GM12891 (cell line): ENCODE measurements at regions not wholly inside any gene's neighbourhood (a gene's known extent, or its start where the extent isn't known, plus 50 kb on each side); places are given as distances from the start of the nearest gene placed in this dataset.
"Not testable (repeated sequence)": the region's sequence is repeated elsewhere in the genome, so short reads cannot be mapped to it uniquely, and the experiment has no call there.

Experiments used
- POLR2A ChIP-seq: IDR thresholded peaks from 2 replicates; pipeline ENCODE4 v1.6.1; 2011; ENCODE audit warnings: low read depth, low read length, control low read depth
- POLR2AphosphoS5 ChIP-seq: IDR thresholded peaks from 2 replicates; pipeline ENCODE4 v1.6.1; 2011; ENCODE audit warnings: low read depth, low read length, control low read depth
- POU2F2 ChIP-seq: IDR thresholded peaks from 2 replicates; pipeline ENCODE4 v1.6.1; 2011; ENCODE audit warnings: low read depth, mild to moderate bottlenecking, control low read depth, low read length, moderate library complexity
- TAF1 ChIP-seq: IDR thresholded peaks from 2 replicates; pipeline ENCODE4 v1.6.1; 2011; ENCODE audit warnings: low read depth, low read length, control low read depth

- TF ChIP-seq POLR2A, TAF1, POLR2AphosphoS5, POU2F2: not testable (repeated sequence)
Measured at GRCh38 chr2:89048138-89049066, 356.9 kb downstream of the RPIA start.
